T-helper 2 cell treated with Interferon-gamma antibody and Interleukin-4, amounts not matched to agents 100 ng/mL and 5 ng/mL, for 36 hours (primary cell): ENCODE measurements at regions not wholly inside any gene's neighbourhood (a gene's known extent, or its start where the extent isn't known, plus 50 kb on each side); places are given as distances from the start of the nearest gene placed in this dataset.

ENCODE experiments used
- intact Hi-C: fragments of 100-400 bp; cut with micrococcal nuclease; formaldehyde crosslinking; loops from one replicate; pipeline ENCODE4 v1.15.1; 2023

- intact Hi-C loops = no loop called here
Measured at GRCh38 chr22:19574247-19574646, 50.0 kb upstream of the CLDN5 start.

- intact Hi-C loops = loop anchor here (2.0 kb wide), 1 partner anchor 54 kb away; no protein-coding TSS in a partner anchor
Measured at GRCh38 chr22:19576460-19577421, 52.5 kb upstream of the CLDN5 start.

GRCh38 chr22:19577422-19577966, 53.3 kb upstream of the CLDN5 start:
- intact Hi-C loops = loop anchor here (2.0 kb wide), 1 partner anchor 55 kb away; no protein-coding TSS in a partner anchor

GRCh38 chr22:19578180-19579004, 54.2 kb upstream of the CLDN5 start:
- intact Hi-C loops = no loop called here

- intact Hi-C loops = no loop called here
Measured at GRCh38 chr22:19579115-19579811, 55.1 kb upstream of the CLDN5 start.

- intact Hi-C loops = no loop called here
Measured at GRCh38 chr22:19579880-19580279, 55.7 kb upstream of the CLDN5 start.

- intact Hi-C loops = no loop called here
Measured at GRCh38 chr22:19580291-19580890, 56.2 kb upstream of the CLDN5 start.

GRCh38 chr22:19582033-19582693, 58.0 kb upstream of the CLDN5 start:
- intact Hi-C loops = no loop called here

GRCh38 chr22:19586922-19587684, 62.9 kb upstream of the CLDN5 start:
- intact Hi-C loops = no loop called here

- intact Hi-C loops = no loop called here
Measured at GRCh38 chr22:19590696-19591095, 66.5 kb upstream of the CLDN5 start.

- intact Hi-C loops = no loop called here
Measured at GRCh38 chr22:19591568-19591967, 67.4 kb upstream of the CLDN5 start.

GRCh38 chr22:19592464-19592863, 68.3 kb upstream of the CLDN5 start:
- intact Hi-C loops = no loop called here

GRCh38 chr22:19593991-19594569, 69.9 kb upstream of the CLDN5 start:
- intact Hi-C loops = no loop called here

GRCh38 chr22:19595532-19595931, 71.3 kb upstream of the CLDN5 start:
- intact Hi-C loops = no loop called here

- intact Hi-C loops = no loop called here
Measured at GRCh38 chr22:19596680-19597398, 72.6 kb upstream of the CLDN5 start.

- intact Hi-C loops = no loop called here
Measured at GRCh38 chr22:19597399-19597735, 73.2 kb upstream of the CLDN5 start.

GRCh38 chr22:19598054-19598855, 74.0 kb upstream of the CLDN5 start:
- intact Hi-C loops = no loop called here

- intact Hi-C loops = no loop called here
Measured at GRCh38 chr22:19599004-19599403, 74.8 kb upstream of the CLDN5 start.
